SK-N-SH treated with all-trans-retinoic acid at 6 μM for 48 hours (cell line): ENCODE measurements at regions not wholly inside any gene's neighbourhood (a gene's known extent, or its start where the extent isn't known, plus 50 kb on each side); places are given as distances from the start of the nearest gene placed in this dataset.

ENCODE experiments used
- ARNTL ChIP-seq: fragments of 450-650 bp; formaldehyde crosslinking; IDR thresholded peaks from 2 replicates; pipeline ENCODE4 v1.5.0; 2020; ENCODE audit warnings: low read depth, mild to moderate bottlenecking, moderate library complexity, borderline replicate concordance
- BACH2 ChIP-seq: fragments of 250-450 bp; sonication (Bioruptor Pico); IDR thresholded peaks from 2 replicates; pipeline ENCODE4 v1.9.0; 2021; ENCODE audit warnings: mild to moderate bottlenecking, borderline replicate concordance
- ESRRG ChIP-seq: fragments of 250-450 bp; sonication (Bioruptor Pico); IDR thresholded peaks from 2 replicates; pipeline ENCODE4 v1.6.1; 2021; ENCODE audit warnings: mild to moderate bottlenecking
- GLIS3 ChIP-seq: fragments of 250-450 bp; sonication (Bioruptor Pico); IDR thresholded peaks from 2 replicates; pipeline ENCODE4 v1.5.0; 2020; ENCODE audit warnings: mild to moderate bottlenecking, moderate library complexity
- RARB ChIP-seq: fragments of 250-450 bp; sonication (Bioruptor Pico); IDR thresholded peaks from 2 replicates; pipeline ENCODE4 v1.8.0; 2021; ENCODE audit warnings: mild to moderate bottlenecking, moderate library complexity
- TOX ChIP-seq: fragments of 250-450 bp; sonication (Bioruptor Pico); IDR thresholded peaks from 2 replicates; pipeline ENCODE4 v1.8.0; 2021; ENCODE audit warnings: mild to moderate bottlenecking, moderate library complexity, borderline replicate concordance
- ZC3H10 ChIP-seq: fragments of 250-450 bp; sonication (Bioruptor Pico); IDR thresholded peaks from 2 replicates; pipeline ENCODE4 v1.5.1; 2021; ENCODE audit warnings: mild to moderate bottlenecking, moderate library complexity
- ZFP3 ChIP-seq: fragments of 250-450 bp; sonication (Bioruptor Pico); IDR thresholded peaks from 2 replicates; pipeline ENCODE4 v1.5.0; 2020; ENCODE audit warnings: mild to moderate bottlenecking, moderate library complexity
- ZNF8 ChIP-seq: fragments of 450-650 bp; formaldehyde crosslinking; IDR thresholded peaks from 2 replicates; pipeline ENCODE4 v1.5.0; 2020; ENCODE audit warnings: mild to moderate bottlenecking, moderate library complexity
- TF ChIP-seq, protein P1 (sequence below): fragments of 250-450 bp; sonication (Bioruptor Pico); IDR thresholded peaks from 2 replicates; pipeline ENCODE4 v1.5.1; 2020; ENCODE audit warnings: low read depth, mild to moderate bottlenecking, moderate library complexity
- TF ChIP-seq, protein P2 (sequence below): fragments of 250-450 bp; sonication (Bioruptor Pico); IDR thresholded peaks from 2 replicates; pipeline ENCODE4 v1.8.0; 2020; ENCODE audit warnings: mild to moderate bottlenecking, moderate library complexity, borderline replicate concordance
- TF ChIP-seq, protein P3 (sequence below): fragments of 250-450 bp; sonication (Bioruptor Pico); IDR thresholded peaks from 2 replicates; pipeline ENCODE4 v1.5.0; 2020; ENCODE audit warnings: mild to moderate bottlenecking, moderate library complexity

DNA sequence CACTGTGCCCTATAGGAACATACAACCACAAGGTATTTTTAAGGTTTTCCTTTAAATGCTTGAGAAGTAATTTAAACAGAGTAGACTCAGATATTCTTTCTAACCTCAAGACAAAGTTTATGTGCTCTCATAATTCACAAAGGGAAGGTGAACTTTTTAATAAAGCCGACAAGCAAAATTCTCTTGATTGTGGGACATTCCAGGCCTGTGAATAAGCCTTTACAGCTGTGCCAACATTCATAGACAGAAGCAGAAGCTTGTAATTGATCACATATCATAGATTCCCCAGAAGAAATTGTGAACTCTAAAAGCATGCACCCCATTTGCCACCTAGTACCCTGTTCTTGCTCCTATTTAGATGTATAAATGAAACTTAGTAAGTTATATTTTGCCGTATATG is 1107.8 kb upstream of the SEMA6A start:
- TF ChIP-seq ZFP3 (CRISPR knock-in tag) = no peak
- TF ChIP-seq, protein P1, sequence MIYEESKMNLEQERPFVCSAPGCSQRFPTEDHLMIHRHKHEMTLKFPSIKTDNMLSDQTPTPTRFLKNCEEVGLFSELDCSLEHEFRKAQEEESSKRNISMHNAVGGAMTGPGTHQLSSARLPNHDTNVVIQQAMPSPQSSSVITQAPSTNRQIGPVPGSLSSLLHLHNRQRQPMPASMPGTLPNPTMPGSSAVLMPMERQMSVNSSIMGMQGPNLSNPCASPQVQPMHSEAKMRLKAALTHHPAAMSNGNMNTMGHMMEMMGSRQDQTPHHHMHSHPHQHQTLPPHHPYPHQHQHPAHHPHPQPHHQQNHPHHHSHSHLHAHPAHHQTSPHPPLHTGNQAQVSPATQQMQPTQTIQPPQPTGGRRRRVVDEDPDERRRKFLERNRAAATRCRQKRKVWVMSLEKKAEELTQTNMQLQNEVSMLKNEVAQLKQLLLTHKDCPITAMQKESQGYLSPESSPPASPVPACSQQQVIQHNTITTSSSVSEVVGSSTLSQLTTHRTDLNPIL = no peak
- no peak for TF ChIP-seq TOX (CRISPR knock-in tag)
- no peak for TF ChIP-seq ARNTL (CRISPR knock-in tag)
- TF ChIP-seq ESRRG (CRISPR knock-in tag) = no peak
- TF ChIP-seq, protein P2, sequence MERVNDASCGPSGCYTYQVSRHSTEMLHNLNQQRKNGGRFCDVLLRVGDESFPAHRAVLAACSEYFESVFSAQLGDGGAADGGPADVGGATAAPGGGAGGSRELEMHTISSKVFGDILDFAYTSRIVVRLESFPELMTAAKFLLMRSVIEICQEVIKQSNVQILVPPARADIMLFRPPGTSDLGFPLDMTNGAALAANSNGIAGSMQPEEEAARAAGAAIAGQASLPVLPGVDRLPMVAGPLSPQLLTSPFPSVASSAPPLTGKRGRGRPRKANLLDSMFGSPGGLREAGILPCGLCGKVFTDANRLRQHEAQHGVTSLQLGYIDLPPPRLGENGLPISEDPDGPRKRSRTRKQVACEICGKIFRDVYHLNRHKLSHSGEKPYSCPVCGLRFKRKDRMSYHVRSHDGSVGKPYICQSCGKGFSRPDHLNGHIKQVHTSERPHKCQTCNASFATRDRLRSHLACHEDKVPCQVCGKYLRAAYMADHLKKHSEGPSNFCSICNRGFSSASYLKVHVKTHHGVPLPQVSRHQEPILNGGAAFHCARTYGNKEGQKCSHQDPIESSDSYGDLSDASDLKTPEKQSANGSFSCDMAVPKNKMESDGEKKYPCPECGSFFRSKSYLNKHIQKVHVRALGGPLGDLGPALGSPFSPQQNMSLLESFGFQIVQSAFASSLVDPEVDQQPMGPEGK (CRISPR knock-in tag) = no peak
- TF ChIP-seq RARB (CRISPR knock-in tag) = no peak
- no peak for TF ChIP-seq GLIS3
- TF ChIP-seq, protein P3, sequence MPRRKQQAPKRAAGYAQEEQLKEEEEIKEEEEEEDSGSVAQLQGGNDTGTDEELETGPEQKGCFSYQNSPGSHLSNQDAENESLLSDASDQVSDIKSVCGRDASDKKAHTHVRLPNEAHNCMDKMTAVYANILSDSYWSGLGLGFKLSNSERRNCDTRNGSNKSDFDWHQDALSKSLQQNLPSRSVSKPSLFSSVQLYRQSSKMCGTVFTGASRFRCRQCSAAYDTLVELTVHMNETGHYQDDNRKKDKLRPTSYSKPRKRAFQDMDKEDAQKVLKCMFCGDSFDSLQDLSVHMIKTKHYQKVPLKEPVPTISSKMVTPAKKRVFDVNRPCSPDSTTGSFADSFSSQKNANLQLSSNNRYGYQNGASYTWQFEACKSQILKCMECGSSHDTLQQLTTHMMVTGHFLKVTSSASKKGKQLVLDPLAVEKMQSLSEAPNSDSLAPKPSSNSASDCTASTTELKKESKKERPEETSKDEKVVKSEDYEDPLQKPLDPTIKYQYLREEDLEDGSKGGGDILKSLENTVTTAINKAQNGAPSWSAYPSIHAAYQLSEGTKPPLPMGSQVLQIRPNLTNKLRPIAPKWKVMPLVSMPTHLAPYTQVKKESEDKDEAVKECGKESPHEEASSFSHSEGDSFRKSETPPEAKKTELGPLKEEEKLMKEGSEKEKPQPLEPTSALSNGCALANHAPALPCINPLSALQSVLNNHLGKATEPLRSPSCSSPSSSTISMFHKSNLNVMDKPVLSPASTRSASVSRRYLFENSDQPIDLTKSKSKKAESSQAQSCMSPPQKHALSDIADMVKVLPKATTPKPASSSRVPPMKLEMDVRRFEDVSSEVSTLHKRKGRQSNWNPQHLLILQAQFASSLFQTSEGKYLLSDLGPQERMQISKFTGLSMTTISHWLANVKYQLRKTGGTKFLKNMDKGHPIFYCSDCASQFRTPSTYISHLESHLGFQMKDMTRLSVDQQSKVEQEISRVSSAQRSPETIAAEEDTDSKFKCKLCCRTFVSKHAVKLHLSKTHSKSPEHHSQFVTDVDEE (CRISPR knock-in tag) = no peak
- no peak for TF ChIP-seq BACH2
- TF ChIP-seq ZC3H10 (CRISPR knock-in tag) = no peak
- TF ChIP-seq ZNF8 = no peak
